Right lobe of liver (tissue), 4 donors: ENCODE measurements at regions not wholly inside any gene's neighbourhood (a gene's known extent, or its start where the extent isn't known, plus 50 kb on each side); places are given as distances from the start of the nearest gene placed in this dataset.

Experiments used
- POLR2A ChIP-seq: fragments of 450-650 bp; IDR thresholded peaks from one replicate; pipeline ENCODE4 v1.6.1; 2017; ENCODE audit warnings: antibody characterized with exemption, mild to moderate bottlenecking
- TF ChIP-seq, protein P1 (sequence below), 4 donors: fragments of 200-600 bp in 3 of 4; fragments of 450-650 bp in 1 of 4; IDR thresholded peaks; one replicate each; pipeline versions ENCODE4 v1.5.1 to v1.8.0; 2016 to 2022; ENCODE audit warnings: antibody characterized with exemption in 4 of 4, mild to moderate bottlenecking in 2 of 4
- donor health status: DM: no; HTN: no; CAD: no.
- donor health status: DM: no; HTN: no; CAD: no.
- donor health status: DM: no; HTN: yes; CAD: no.

- TF ChIP-seq, protein P1, sequence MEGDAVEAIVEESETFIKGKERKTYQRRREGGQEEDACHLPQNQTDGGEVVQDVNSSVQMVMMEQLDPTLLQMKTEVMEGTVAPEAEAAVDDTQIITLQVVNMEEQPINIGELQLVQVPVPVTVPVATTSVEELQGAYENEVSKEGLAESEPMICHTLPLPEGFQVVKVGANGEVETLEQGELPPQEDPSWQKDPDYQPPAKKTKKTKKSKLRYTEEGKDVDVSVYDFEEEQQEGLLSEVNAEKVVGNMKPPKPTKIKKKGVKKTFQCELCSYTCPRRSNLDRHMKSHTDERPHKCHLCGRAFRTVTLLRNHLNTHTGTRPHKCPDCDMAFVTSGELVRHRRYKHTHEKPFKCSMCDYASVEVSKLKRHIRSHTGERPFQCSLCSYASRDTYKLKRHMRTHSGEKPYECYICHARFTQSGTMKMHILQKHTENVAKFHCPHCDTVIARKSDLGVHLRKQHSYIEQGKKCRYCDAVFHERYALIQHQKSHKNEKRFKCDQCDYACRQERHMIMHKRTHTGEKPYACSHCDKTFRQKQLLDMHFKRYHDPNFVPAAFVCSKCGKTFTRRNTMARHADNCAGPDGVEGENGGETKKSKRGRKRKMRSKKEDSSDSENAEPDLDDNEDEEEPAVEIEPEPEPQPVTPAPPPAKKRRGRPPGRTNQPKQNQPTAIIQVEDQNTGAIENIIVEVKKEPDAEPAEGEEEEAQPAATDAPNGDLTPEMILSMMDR (IDR thresholded peaks at IDR 0.05): no peak
- TF ChIP-seq POLR2A: no peak
Measured at GRCh38 chr1:194653385-194653784, 1467.0 kb upstream of the B3GALT2 start.
